WERI-Rb-1 (cell line): ENCODE measurements at regions not wholly inside any gene's neighbourhood (a gene's known extent, or its start where the extent isn't known, plus 50 kb on each side); places are given as distances from the start of the nearest gene placed in this dataset.

Experiments used
- DNase-seq: peaks from one replicate; pipeline ENCODE4 v3.0.0-alpha.2; 2020
- H3K27ac ChIP-seq: fragments of 250-450 bp; sonication (Bioruptor Pico); 2 replicates; pipeline ENCODE4 v1.5.1; 2020; ENCODE audit warnings: mild to moderate bottlenecking, moderate library complexity
- H3K27me3 ChIP-seq: fragments of 250-450 bp; sonication (Bioruptor Pico); 2 replicates; pipeline ENCODE4 v1.5.1; 2021; ENCODE audit warnings: mild to moderate bottlenecking, low read depth, moderate library complexity; ENCODE audit not compliant: insufficient read depth, severe bottlenecking
- H3K36me3 ChIP-seq: fragments of 250-450 bp; sonication (Bioruptor Pico); 2 replicates; pipeline ENCODE4 v1.5.1; 2020; ENCODE audit warnings: mild to moderate bottlenecking, moderate library complexity
- H3K4me3 ChIP-seq: 2 replicates; pipeline ENCODE4 v1.5.1; 2011; ENCODE audit warnings: low read depth, mild to moderate bottlenecking, control low read depth, low read length
- H3K9me3 ChIP-seq: fragments of 250-450 bp; sonication (Bioruptor Pico); 2 replicates; pipeline ENCODE4 v1.5.1; 2021; ENCODE audit warnings: mild to moderate bottlenecking, moderate library complexity; ENCODE audit not compliant: severe bottlenecking
- TF ChIP-seq, protein P1 (sequence below): IDR thresholded peaks from 2 replicates; pipeline ENCODE4 v1.5.1; 2011; ENCODE audit warnings: low read depth, mild to moderate bottlenecking, control low read depth, inconsistent platforms, low read length

DNA sequence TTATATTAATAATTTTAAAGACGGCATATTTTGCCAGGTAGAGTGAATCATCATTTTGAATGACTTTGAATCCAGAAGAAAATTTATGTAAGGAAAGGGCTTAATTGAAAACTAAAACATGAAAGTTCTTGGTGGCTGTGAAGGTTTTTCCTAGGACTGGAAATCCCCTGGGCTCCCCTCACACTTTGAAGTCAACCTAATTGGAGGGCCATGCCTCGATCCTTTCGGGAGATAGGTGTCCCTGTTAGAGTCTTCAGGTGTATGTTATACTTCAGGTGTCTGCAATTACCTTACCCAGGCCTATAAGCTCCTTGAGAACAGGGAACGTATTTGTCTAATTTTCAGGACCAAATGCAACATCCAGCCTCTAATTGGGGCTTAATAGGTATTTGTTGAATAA, 73.0 kb downstream of the ARL4C start:
- TF ChIP-seq, protein P1, sequence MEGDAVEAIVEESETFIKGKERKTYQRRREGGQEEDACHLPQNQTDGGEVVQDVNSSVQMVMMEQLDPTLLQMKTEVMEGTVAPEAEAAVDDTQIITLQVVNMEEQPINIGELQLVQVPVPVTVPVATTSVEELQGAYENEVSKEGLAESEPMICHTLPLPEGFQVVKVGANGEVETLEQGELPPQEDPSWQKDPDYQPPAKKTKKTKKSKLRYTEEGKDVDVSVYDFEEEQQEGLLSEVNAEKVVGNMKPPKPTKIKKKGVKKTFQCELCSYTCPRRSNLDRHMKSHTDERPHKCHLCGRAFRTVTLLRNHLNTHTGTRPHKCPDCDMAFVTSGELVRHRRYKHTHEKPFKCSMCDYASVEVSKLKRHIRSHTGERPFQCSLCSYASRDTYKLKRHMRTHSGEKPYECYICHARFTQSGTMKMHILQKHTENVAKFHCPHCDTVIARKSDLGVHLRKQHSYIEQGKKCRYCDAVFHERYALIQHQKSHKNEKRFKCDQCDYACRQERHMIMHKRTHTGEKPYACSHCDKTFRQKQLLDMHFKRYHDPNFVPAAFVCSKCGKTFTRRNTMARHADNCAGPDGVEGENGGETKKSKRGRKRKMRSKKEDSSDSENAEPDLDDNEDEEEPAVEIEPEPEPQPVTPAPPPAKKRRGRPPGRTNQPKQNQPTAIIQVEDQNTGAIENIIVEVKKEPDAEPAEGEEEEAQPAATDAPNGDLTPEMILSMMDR: no peak
- DNase-seq: no peak
- Histone ChIP-seq H3K27me3 (no peaks in the 10 kb centered on the region), H3K9me3 (no peaks in the 10 kb centered on the region), H3K36me3 (no peaks in the 10 kb centered on the region), H3K27ac (no peak overlapping the region), H3K4me3 (no peak overlapping the region)

DNA sequence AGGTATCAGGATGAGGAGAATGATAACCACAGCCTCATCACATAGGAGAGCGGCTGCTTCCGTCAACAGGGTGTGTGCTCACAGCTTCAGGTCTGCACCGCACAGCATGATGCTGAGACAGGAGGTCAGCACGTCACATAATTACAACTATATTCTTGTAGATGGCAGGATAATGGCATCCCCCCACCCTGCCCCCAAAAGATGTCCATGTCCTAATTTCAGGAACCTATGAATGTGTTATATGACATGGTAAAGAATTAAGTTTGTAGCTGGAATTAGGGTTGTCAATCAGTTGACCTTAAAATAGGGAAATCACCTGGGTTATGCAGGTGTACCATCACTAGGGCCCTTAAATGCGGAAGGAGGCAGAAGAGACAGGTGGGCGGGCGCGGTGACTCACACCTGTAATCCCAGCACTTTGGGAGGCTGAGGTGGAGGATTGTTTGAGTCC, 73.9 kb downstream of the ARL4C start:
- TF ChIP-seq, protein P1: no peak
- Histone ChIP-seq H3K36me3 (no peaks in the 10 kb centered on the region), H3K27me3 (no peaks in the 10 kb centered on the region), H3K27ac (no peak overlapping the region), H3K9me3 (no peaks in the 10 kb centered on the region), H3K4me3 (no peak overlapping the region)
- DNase-seq: no peak

DNA sequence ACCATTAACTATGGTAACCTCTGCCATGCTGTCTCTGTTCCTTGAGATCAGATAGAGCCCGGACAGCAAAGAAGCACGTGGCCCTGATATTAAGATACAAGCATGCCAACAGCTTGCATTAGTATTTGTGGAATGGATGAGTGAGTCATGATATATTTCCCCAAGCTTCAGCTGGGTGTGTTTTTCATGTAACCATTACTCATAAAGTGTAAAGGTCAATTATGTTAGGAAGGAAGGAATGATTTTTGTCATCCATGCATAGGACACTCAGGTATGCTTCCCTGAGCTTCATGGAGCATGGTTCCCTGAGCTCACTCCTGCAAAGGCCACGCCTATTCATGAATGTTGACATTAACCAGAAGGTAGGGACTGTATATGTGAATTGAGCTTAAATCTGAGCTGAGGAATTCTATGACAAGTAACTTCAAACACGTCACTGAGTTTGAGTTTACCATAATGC, 74.6 kb downstream of the ARL4C start:
- no peak for DNase-seq
- TF ChIP-seq, protein P1: no peak
- Histone ChIP-seq H3K36me3 (no peaks in the 10 kb centered on the region), H3K27me3 (no peaks in the 10 kb centered on the region), H3K27ac (no peak overlapping the region), H3K4me3 (no peak overlapping the region), H3K9me3 (no peaks in the 10 kb centered on the region)

DNA sequence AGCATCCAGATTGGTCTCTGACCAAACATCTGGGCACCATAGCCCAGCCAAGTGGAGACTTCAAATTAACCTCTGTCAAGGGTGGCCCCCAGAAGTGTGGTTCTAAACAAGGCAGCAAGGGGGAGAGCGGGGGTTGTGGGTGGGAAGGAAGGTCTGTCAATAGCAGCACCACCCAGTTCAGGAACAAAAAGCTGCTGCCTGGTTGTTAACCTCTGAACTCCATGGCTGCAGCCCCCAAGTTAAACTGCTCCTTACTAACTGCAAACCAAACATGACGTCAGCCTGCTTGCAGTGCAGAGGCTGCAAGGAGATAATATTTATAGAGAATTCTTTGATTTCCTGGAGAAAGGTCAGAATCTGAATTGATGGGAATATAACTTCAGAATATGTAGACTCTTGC, 76.5 kb downstream of the ARL4C start:
- H3K27me3 ChIP-seq: no peaks in the 10 kb centered on the region
- H3K36me3 ChIP-seq: no peaks in the 10 kb centered on the region
- TF ChIP-seq, protein P1: no peak
- no peaks in the 10 kb centered on the region for H3K9me3 ChIP-seq
- H3K4me3 ChIP-seq: no peak overlapping the region
- DNase-seq: no peak
- H3K27ac ChIP-seq: no peak overlapping the region

DNA sequence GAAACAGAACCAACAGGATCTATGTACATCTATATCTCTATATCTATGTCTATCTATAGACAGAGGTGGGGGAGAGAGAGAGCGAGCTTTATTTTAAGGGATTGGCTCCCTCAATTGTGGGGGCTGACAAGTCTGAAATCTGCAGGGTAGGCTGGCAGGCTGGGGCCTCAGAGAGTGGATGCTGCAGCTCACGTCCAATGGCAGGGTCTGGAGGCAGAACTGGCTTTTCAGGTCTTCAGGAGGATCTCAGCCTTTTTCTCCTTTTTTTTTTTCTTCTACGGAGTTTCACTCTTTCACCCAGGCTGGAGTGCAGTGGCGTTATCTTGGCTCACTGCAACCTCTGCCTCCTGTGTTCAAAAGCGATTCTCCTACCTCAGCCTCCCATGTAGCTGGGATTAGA, 77.2 kb downstream of the ARL4C start:
- no peak for DNase-seq
- no peaks in the 10 kb centered on the region for H3K9me3 ChIP-seq
- H3K27me3 ChIP-seq: no peaks in the 10 kb centered on the region
- H3K4me3 ChIP-seq: no peak overlapping the region
- no peak overlapping the region for H3K27ac ChIP-seq
- TF ChIP-seq, protein P1: no peak
- H3K36me3 ChIP-seq: no peaks in the 10 kb centered on the region

DNA sequence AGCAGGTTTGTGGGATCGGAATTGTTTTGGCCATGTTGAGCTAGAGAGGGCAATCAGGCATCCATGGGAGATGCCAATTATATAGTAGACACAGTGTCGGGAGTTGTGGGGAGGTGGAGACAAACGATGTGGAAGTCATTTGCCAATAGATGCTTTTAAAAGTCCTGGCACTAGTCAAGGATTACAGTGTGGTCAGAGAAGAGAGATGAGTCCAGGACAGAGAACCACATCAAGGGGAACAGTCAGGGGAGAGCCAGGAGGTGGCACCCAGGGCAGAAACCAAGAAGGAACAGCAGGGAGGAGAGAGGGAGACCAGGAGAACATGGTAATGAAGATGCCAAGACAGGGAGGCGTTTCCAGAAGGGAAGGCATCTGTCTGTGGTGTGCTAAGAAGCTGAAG, 81.2 kb downstream of the ARL4C start:
- Histone ChIP-seq H3K27ac (no peak overlapping the region), H3K36me3 (no peaks in the 10 kb centered on the region), H3K9me3 (no peaks in the 10 kb centered on the region), H3K4me3 (no peak overlapping the region), H3K27me3 (no peaks in the 10 kb centered on the region)
- no peak for DNase-seq
- TF ChIP-seq, protein P1: no peak
